Suprapubic skin (tissue), 4 donors: ENCODE measurements at regions not wholly inside any gene's neighbourhood (a gene's known extent, or its start where the extent isn't known, plus 50 kb on each side); places are given as distances from the start of the nearest gene placed in this dataset.

Experiments used
- DNase-seq, 2 donors: peaks; one replicate each; pipeline ENCODE4 v3.0.0-alpha.2; 2019; ENCODE audit warnings: low spot score in 2 of 2
- H3K27ac ChIP-seq: fragments of 200-600 bp; sonication (generic); one replicate; pipeline ENCODE4 v1.5.1; 2019
- H3K27me3 ChIP-seq: fragments of 200-600 bp; sonication (generic); one replicate; pipeline ENCODE4 v1.5.1; 2019
- H3K36me3 ChIP-seq: fragments of 200-600 bp; sonication (generic); one replicate; pipeline ENCODE4 v1.5.1; 2019
- H3K4me1 ChIP-seq: fragments of 200-600 bp; sonication (generic); one replicate; pipeline ENCODE4 v1.5.1; 2019
- H3K4me3 ChIP-seq: fragments of 200-600 bp; sonication (generic); one replicate; pipeline ENCODE4 v1.5.1; 2019; ENCODE audit warnings: mild to moderate bottlenecking
- H3K9me3 ChIP-seq: fragments of 200-600 bp; sonication (generic); one replicate; pipeline ENCODE4 v1.5.1; 2019
- EP300 ChIP-seq: sonication (generic); formaldehyde crosslinking; IDR thresholded peaks from one replicate; pipeline ENCODE4 v1.6.1; 2017; ENCODE audit warnings: antibody characterized with exemption
- POLR2A ChIP-seq, 2 donors: fragments of 450-650 bp; IDR thresholded peaks; one replicate each; pipeline ENCODE4 v1.6.1; 2017; ENCODE audit warnings: antibody characterized with exemption in 2 of 2, mild to moderate bottlenecking in 2 of 2, moderate library complexity in 2 of 2
- POLR2AphosphoS5 ChIP-seq, 3 donors: sonication (generic); formaldehyde crosslinking; IDR thresholded peaks; one replicate each; pipeline ENCODE4 v1.6.1; 2017; ENCODE audit warnings: antibody characterized with exemption in 3 of 3
- WGBS: methylation state at CpG from one replicate; pipeline ENCODE4 v1.1.5; 2018; 5-methylcytosine and 5-hydroxymethylcytosine counted together
- TF ChIP-seq, protein P1 (sequence below), 2 donors: fragments of 200-600 bp in 1 of 2; fragments of 450-650 bp in 1 of 2; sonication (generic) in 1 of 2; IDR thresholded peaks; one replicate each; pipeline ENCODE4 v1.5.1; 2016 to 2019; ENCODE audit warnings: antibody characterized with exemption in 2 of 2, mild to moderate bottlenecking in 1 of 2, moderate library complexity in 1 of 2

DNA sequence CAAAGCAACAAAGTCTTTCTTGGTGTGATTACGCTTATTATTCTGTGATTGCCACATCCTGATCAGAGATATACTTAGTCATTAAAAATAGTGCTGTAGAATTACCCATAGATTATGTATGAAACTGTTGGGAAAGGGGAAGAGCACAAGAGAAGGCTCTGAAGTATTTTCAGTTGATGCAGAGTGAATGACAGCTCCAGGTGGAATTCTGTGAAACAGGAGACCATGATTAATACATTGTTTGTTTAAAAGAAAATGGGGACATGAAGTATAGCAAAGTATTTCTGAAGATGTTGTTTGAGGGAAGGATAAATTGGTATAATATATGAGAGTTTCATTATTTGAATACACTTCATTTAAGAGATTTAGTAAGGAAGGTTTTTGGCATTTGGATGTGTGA is 307.6 kb upstream of the CDH20 start:
- 91% methylated on average over 1 of the region's 1 CpG for WGBS
- DNase-seq, result no peak
- TF ChIP-seq, protein P1, sequence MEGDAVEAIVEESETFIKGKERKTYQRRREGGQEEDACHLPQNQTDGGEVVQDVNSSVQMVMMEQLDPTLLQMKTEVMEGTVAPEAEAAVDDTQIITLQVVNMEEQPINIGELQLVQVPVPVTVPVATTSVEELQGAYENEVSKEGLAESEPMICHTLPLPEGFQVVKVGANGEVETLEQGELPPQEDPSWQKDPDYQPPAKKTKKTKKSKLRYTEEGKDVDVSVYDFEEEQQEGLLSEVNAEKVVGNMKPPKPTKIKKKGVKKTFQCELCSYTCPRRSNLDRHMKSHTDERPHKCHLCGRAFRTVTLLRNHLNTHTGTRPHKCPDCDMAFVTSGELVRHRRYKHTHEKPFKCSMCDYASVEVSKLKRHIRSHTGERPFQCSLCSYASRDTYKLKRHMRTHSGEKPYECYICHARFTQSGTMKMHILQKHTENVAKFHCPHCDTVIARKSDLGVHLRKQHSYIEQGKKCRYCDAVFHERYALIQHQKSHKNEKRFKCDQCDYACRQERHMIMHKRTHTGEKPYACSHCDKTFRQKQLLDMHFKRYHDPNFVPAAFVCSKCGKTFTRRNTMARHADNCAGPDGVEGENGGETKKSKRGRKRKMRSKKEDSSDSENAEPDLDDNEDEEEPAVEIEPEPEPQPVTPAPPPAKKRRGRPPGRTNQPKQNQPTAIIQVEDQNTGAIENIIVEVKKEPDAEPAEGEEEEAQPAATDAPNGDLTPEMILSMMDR (IDR thresholded peaks at IDR 0.05), result no peak
- TF ChIP-seq POLR2A (IDR thresholded peaks at IDR 0.05) (no peak), POLR2AphosphoS5 (IDR thresholded peaks at IDR 0.05) (no peak), EP300 (no peak)
- H3K36me3 ChIP-seq, result no peaks in the 10 kb centered on the region
- no peaks in the 10 kb centered on the region for H3K4me1 ChIP-seq
- H3K4me3 ChIP-seq, result no peak overlapping the region
- no peaks in the 10 kb centered on the region for H3K9me3 ChIP-seq
- H3K27me3 ChIP-seq, result no peaks in the 10 kb centered on the region
- H3K27ac ChIP-seq, result no peak overlapping the region

DNA sequence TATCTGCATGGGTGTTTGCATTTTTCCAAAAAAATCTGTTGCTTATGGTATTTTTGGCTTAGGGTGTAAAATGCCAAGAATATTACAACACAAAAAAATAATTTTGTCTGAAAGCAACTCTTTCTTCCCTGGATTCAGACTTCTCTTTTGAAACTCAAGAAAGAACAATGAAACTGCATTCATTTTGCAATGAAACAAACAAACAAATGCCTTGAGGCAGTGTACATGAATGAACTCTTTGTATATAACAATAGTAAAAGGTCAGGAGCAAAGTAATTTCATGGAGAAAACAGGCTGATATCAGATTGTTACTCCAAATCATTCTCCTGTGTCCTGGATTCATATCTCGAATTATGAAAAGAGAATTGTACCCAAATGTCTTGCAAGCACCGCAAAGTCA is 301.6 kb upstream of the CDH20 start:
- TF ChIP-seq, protein P1 (IDR thresholded peaks at IDR 0.05), result no peak
- TF ChIP-seq POLR2A (IDR thresholded peaks at IDR 0.05) (no peak), POLR2AphosphoS5 (IDR thresholded peaks at IDR 0.05) (no peak), EP300 (no peak)

DNA sequence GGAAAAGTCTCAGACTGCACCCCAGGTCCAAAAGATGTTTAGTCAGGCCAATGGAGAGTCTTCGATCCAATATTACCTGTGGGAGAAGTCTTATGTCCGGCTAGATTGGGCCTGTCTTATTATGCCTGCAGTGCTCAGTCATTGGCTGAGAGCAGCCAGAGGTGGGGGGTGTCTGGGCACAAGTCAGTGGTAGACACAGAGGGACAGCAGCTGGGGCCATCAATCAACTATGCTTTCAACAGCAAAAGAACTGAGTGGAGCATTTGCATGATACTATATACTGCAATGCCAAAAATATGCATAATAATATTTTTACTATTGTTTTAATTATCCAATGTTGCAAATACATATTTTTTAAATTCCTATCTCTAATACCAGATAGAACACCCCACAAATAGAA is 298.6 kb upstream of the CDH20 start:
- Histone ChIP-seq H3K4me3 (no peak overlapping the region), H3K36me3 (no peaks in the 10 kb centered on the region), H3K27me3 (no peaks in the 10 kb centered on the region), H3K4me1 (no peaks in the 10 kb centered on the region), H3K9me3 (no peaks in the 10 kb centered on the region), H3K27ac (no peak overlapping the region)
- no peak for TF ChIP-seq POLR2AphosphoS5 (IDR thresholded peaks at IDR 0.05)
- TF ChIP-seq, protein P1 (IDR thresholded peaks at IDR 0.05), result no peak
- TF ChIP-seq POLR2A (IDR thresholded peaks at IDR 0.05), result no peak
- TF ChIP-seq EP300, result no peak
- 75% methylated on average over 2 of the region's 2 CpGs for WGBS
- DNase-seq, result no peak

More for the DNA sequence above, 301.6 kb upstream of the CDH20 start:
- Histone ChIP-seq H3K4me3 (no peak overlapping the region), H3K36me3 (no peaks in the 10 kb centered on the region), H3K9me3 (no peaks in the 10 kb centered on the region), H3K27me3 (no peaks in the 10 kb centered on the region), H3K4me1 (no peaks in the 10 kb centered on the region), H3K27ac (no peak overlapping the region)
- DNase-seq, result no peak
- 94% methylated on average over 2 of the region's 2 CpGs for WGBS

DNA sequence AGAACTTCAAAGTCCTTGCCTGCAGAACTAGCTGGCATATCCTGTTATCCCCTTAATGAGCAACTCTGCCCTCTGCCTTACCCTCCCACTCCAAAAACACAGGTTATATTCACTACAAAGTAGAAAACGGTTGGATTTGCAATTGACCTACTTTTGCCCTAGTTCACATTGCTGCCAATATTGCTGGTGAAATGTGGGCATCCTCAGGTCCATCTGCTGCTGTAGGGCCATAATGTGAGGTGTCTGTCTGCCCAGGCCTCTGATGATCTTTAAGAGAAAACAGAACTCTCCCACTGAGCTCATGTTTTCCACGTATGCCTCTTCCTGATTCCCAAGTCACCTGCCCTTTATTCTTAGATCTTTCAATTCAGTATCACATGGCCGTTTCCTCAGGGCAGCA is 294.0 kb upstream of the CDH20 start:
- Histone ChIP-seq H3K4me1 (no peaks in the 10 kb centered on the region), H3K27ac (no peak overlapping the region), H3K4me3 (no peak overlapping the region), H3K36me3 (no peaks in the 10 kb centered on the region), H3K27me3 (no peaks in the 10 kb centered on the region), H3K9me3 (no peaks in the 10 kb centered on the region)
- no peak for DNase-seq
- 46% methylated on average over 3 of the region's 3 CpGs for WGBS
- TF ChIP-seq POLR2A (IDR thresholded peaks at IDR 0.05), result no peak
- TF ChIP-seq EP300, result no peak
- TF ChIP-seq, protein P1 (IDR thresholded peaks at IDR 0.05), result no peak
- no peak for TF ChIP-seq POLR2AphosphoS5 (IDR thresholded peaks at IDR 0.05)

DNA sequence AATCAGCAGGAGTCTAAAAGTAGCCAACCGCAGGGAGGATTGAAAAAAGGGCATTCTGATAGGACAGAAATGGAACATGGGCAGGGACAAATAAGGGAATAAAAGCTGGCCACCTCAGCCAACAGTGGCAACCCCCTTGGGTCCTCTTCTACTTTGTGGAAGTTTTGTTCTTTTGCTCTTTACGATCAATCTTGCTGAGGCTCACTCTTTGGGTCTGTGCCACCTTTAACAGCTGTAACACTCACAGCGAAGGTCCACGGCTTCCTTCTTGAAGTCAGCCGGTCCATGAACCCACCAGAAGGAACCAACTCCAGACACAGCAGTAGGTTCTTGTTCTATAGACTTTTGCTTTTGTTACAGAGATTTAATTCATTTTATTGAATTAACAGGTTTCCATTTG is 285.4 kb upstream of the CDH20 start:
- no peaks in the 10 kb centered on the region for H3K9me3 ChIP-seq
- TF ChIP-seq, protein P1 (IDR thresholded peaks at IDR 0.05), result no peak
- TF ChIP-seq POLR2A (IDR thresholded peaks at IDR 0.05), result no peak
- TF ChIP-seq POLR2AphosphoS5 (IDR thresholded peaks at IDR 0.05), result no peak
- no peak for TF ChIP-seq EP300
- no peak for DNase-seq
- no peak overlapping the region for H3K4me3 ChIP-seq
- 82% methylated on average over 5 of the region's 5 CpGs for WGBS
- no peaks in the 10 kb centered on the region for H3K27me3 ChIP-seq
- no peak overlapping the region for H3K27ac ChIP-seq
- H3K36me3 ChIP-seq, result no peaks in the 10 kb centered on the region
- H3K4me1 ChIP-seq, result no peaks in the 10 kb centered on the region
